CD4-positive, alpha-beta T cell treated with Interleukin-15 for 4 hours (primary cell): ENCODE measurements at regions not wholly inside any gene's neighbourhood (a gene's known extent, or its start where the extent isn't known, plus 50 kb on each side); places are given as distances from the start of the nearest gene placed in this dataset.

ENCODE experiments used
- DNase-seq: peaks from one replicate; pipeline ENCODE4 v3.0.0-alpha.2; 2020; ENCODE audit warnings: low spot score

DNA sequence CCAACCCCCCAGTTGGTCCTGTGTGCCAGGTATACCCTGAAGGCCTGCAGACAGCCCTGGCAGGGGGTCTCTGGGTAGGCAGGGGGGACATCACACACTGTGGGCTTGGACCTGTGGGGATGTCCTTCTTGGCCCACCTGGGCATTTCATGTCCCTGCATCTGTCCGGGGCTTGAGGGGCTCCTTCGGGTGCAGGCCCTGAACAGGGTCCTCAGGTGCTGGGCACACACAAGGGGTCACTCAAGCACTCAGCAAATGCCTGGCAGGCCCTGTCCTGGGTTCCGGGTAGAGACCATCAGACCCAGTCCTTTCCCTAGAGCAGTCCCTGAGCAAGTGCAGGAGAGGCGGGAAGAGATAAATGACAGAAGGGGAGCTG is 70.5 kb upstream of the WNT11 start:
- no peak for DNase-seq

- DNase-seq = no peak
These were observed 69.9 kb upstream of the WNT11 start for GRCh38 chr11:76276046-76276780.

DNA sequence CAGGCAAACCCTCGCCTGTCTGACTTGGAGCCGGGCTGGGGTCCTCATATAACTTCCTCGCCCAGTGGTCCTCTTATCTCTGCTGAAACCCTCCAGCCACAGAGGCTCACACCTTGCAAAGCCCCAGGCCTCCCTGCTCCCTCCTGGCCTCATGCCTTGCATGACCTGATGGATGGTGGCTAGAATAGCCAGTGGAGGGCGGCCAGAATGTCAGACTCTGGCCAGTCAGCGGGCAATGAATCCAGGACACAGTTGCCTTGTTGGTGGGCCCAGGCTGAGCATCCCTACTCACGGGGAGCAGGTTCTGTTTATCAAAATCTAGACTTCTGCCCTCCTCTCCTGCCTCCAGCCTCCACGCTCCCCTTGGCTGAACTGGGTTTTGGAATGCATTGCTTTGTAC is 69.1 kb upstream of the WNT11 start:
- no peak for DNase-seq

DNA sequence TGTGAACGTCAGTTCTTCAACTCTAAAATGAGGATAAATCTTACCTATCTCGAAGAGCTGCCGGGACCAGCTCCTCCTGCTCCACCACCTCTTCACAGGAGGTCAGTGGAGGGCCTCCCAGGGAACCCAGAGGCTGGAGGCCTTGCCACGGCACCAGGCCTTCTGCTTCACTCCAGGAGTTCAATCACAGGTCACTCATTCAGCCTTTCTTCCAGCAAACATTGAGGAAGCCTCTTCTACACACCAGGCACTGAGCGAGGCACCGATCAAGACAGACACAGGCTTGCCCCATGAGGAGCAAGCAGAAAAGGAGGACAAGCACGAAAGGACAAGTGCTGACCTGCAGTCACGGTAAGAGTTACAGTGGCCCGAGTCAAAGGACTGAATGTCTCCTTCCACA is 64.8 kb upstream of the WNT11 start:
- DNase-seq = no peak

GRCh38 chr11:76270389-76270788 is 64.1 kb upstream of the WNT11 start:
- DNase-seq = no peak

DNA sequence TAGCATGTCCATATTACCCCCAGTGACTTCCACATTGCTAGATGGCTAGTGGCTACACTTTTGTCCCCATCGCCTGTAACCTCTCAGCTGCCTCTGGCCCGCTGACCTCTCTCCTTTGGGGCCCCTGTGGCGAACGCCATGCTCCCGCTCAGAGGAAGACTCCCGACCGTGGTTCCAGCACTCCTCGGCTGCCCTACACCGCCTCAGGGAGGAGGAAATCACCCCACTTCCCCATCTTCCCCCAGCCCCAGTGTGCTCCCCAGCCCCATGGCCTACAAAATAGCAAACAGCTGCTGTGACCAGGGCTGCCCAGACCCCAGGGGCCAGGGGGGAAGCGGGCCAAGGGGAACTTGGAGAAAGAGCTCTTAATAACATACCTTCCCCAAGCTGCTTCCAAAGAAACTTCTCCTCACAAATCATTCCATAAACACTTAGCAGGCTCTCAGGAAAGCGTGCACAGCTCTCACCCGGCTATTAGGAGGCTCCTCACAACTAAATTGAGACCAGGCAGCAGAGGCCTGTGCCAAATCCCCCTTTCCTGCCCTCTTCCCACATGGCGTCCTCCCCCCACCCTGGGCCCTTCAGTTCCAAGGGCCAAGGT is 63.5 kb upstream of the WNT11 start:
- DNase-seq = no peak

GRCh38 chr11:76269247-76269646 is 62.9 kb upstream of the WNT11 start:
- no peak for DNase-seq

DNA sequence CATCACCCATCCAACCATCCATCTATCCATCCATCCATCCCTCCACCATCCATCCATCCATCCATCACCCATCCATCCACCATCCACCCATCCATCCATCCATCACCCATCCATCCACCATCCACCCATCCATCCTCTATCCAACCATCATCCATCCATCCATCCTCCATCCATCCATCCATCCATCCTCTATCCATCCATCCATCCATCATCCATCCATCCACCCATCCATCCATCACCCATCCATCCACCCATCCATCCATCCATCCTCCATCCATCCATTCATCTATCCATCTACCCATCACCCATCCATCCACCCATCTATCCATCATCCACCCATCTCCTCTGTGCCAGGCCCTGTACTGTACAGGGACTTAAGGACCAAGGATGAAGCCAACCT is 62.2 kb upstream of the WNT11 start:
- DNase-seq = no peak

- no peak for DNase-seq
These were observed 61.3 kb upstream of the WNT11 start for GRCh38 chr11:76267556-76267955.

GRCh38 chr11:76266286-76267100 is 60.2 kb upstream of the WNT11 start:
- DNase-seq = no peak

GRCh38 chr11:76265771-76266241 is 59.5 kb upstream of the WNT11 start:
- DNase-seq = no peak

GRCh38 chr11:76263657-76264056 is 57.4 kb upstream of the WNT11 start:
- DNase-seq = no peak

- DNase-seq = no peak
These were observed 56.9 kb upstream of the WNT11 start for GRCh38 chr11:76263166-76263565.

GRCh38 chr11:76260296-76260925 is 54.1 kb upstream of the WNT11 start:
- DNase-seq = no peak

DNA sequence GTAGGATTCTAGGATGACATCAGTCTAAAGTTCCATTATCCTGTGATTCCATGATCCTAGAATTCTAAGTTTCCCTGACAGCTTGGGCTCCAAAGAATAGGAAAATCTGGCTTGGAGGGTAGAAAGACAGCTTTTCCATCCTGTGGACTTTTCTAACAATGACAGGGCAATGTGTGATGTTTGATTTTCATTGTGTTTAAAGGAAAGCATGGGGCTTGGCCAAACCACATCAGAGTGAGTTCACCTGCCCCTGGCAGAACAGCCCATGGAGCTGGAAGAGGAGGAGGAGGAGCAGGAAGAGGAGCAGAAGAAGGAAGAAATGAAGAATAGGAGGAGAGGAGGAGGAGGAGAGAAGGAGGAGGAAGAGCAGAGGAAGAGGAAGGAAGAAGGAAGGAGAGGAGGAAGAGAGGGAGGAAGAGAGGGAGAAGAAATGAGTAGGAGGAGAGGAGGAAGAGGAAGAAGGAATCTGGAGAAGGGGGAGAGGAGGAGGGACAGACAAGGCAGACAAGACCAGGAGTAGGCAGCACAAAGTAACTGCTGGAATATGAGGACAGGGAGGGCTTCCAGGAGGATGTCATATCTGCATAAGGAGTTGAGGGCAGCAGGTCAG is 53.1 kb upstream of the WNT11 start:
- no peak for DNase-seq

DNA sequence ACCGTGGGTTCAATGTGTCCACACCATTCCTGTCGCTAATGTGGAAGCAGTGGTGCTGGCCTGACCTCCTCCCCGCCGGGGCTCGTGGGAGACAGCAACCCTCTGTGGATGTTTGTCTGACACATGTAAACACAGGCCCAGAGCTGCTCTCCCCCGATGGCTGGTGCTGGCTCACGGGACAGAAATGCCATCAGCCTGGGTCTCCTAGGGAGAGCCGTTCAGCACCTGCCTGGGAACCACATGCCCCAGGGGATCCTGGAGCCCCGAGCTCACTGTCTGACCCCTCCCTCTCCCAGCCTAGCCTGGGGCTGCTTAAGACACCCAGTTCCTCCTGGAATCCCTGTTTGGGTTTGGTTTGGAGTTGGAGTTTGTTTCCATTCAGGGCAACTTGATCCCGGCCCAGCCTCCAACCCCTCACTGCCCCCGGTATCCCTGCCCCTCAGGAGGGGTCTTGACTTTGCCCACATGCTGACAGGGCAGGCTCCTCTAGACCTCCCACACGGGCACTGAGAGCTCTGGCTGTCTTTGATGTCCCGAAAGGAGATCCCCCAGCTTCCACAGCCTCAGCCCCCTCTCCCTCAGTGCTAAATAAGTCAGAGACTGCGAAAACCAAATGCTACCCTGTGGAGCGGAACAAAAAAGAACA is 50.9 kb upstream of the WNT11 start:
- DNase-seq = no peak

DNA sequence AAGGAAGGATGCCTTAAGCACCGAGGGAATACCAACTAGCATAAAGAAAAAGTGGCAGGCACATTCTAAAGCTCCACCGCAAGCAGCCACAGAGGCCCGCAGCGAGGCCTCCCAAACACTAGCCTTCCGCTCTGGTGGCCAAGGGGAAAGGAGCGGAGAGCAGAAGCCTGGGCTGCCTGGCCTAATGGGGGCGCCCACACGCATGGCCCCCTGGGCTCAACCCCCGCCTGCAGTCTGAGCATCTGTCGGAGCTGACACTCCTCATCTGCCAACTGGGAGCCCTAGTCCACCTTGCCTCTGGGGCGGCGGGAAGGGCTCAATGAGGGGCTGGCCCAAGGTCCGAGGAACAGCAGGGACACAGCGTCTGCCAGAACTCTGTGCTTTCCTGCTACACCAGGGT is 50.1 kb upstream of the WNT11 start:
- no peak for DNase-seq
